SHP77 (cell line): ENCODE measurements at regions not wholly inside any gene's neighbourhood (a gene's known extent, or its start where the extent isn't known, plus 50 kb on each side); places are given as distances from the start of the nearest gene placed in this dataset.
"Not testable (repeated sequence)": the region's sequence is repeated elsewhere in the genome, so short reads cannot be mapped to it uniquely, and the experiment has no call there.

ENCODE experiments used
- DNase-seq, 2 experiments: peaks; one replicate each; lab custom pipeline; 2025; lab: John Stamatoyannopoulos, UW

DNA sequence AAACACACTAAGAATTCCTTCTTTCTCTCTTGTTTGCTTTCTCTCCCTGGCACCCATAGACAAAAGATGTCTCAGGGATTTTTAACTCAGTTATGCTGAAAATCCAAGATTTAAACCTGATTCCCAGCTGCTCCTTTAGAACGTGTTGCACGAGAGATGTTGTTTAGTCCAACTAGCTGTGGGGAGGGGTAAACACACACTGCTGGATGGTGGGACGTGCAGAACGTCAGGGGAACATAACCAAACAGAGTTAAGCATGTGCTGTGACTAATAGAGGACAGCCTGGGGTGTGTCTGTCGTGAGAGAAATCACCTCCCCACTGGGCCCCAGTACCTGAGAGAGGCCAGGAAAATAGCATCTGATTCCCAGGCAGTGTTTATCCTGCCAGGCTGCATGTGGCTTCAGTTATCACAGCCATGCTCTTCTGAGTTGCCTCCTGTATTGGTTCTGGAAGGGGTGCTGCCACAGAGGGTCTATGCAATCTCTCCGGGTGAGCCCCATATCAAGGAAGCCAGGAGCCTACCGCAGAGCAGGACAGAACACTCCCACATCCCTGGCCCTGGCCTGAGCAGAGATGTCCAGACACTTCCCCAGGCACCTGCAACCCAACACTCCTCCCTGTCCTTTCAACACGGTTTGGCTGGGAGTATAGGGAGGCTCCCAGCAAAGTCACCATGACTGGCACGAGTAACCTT lies 112.7 kb upstream of the EGLN3 start:
- peak; percentile 16 to 33 for DNase-seq

DNA sequence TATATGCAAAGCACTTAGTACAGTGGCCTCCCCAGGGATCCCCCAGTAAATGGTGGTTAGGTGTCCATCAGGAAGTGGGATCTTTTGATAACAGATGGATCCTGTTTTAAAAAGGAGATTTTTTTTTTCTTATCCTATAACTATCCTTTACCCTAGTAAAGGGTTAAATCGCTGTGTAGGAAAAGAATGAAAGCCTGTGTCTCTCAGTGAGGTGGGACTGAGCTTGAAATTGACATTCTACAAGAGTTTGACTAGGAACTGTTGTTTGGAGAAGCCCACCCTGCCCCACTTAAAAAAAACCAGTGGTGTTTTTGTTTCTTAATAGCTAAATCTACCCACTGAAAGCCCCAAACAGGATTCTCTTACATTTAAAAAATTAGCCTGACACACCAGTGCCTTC lies 112.2 kb upstream of the EGLN3 start:
- no peak for DNase-seq

DNA sequence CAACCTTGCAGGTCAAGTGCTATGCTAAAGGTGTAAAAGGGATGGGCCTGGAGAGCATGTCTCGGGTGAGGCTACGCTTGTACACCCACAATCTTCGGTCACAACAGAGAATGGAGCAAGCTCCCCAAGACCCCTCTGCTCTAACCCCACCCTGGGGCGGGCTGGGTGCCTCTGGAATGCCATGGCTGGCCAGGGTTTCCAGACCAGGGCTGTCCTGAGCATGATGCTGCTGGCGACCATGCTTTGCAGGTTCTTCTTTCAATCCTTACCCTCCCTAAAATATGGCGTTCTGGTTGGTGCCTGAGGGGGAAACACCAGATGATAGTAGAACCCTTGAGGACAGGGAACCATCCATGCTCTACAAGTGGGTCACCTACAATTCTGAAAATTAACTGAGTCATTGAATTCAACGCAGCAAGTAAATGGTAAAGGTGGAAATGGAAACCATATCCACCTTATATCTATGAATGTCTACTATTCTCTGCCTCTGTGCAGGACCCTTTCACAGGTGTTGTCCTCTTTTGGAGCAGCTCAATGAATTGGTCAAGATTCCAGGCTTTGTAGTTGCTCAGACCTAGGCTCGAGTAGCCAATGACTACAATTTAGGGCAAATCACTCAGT lies 111.6 kb upstream of the EGLN3 start:
- DNase-seq = no peak

DNA sequence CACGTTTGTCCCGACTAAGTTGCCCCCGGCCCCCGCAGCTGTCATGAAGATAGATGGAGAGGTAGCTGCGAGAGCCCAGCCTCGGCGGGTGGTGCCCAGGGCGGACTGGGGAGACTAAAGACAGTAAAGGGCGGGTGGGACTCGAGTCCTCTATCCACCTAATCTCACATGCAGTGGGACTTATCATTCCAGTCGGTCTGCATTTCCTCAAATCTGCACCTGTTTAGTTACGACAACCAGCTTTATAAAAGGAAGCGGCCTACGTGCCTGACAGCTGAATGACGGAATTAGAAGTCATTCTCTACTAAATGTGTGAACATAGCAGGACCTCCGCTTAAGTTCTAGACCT lies 109.8 kb upstream of the EGLN3 start:
- DNase-seq = no peak

DNA sequence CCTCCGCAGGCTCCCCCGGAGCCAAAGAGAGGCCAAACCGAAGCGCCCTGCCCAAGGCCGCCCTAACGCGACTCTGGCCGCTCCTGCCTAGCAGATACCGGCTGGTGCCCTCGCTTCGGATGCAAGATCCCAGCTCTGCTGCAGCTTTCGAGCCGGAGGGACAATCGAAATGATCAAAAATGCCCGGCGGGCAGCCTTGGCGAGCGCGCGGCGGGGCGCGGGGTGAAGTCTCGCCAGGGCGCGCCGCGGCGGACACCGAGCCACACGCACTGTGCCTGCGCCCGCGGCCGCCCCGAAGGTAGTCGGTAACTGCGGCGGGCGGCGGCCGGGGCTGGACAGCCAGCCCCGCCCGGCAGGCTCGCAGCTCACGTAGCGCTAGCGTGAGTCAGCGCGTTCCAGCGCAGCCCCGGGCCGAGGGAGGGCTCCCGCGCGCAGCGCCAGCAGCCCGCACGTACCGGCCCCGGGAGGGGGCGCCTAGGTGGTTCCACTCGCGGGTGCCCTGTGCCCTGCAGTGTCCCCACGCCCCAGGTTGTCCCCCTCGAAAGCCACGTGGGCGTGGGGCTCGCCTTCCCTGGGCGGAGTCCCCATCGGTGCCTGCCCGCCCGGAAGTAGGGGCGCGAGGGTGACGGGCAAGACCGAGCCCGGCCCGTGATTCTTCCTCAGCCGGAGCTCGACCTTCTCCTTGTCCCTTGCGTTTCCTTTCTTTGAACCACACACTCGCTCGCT lies 109.2 kb upstream of the EGLN3 start:
- peak in 1 of 2 experiments; percentile 43 for DNase-seq

DNA sequence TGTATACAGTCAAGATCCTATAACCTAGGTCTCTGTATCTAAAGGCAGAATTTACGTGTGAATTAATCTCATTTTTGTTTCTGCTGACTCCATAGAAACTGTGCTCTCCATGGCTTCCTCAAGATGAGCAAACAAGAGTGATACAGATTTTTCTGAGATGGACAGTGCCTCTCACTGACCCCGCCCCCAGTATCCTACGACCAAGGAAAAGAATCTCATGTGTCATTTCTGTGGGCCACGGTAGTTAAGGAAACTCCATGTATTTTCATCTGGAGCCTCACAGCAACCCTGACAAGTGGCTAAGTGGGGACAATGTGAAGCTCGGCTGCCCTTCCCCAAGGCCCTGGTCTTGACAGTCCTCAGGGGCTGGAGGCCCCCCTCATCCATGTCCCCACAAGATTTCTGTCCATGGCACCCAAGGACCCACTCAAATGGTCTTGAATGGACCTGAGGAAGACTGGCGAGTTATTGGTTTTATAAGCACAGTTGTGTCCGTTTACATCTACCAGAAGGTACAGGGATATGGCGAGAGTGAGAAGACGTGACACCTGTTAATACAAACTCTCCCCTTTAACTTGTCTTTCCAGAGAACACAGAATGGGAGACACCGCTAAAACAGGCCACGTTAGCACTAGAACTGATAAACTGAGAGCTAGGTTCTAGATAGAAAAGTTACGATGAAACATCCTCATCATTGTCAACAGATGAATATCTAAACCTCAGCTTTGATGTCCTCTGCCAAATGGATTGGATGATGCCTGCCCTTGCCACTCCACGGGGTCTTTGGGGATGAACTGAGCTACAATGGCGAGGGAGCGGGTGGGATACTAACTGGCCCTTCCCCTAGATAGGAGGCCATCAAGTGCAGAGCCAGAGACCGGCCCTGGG lies 108.4 kb upstream of the EGLN3 start:
- no peak for DNase-seq

DNA sequence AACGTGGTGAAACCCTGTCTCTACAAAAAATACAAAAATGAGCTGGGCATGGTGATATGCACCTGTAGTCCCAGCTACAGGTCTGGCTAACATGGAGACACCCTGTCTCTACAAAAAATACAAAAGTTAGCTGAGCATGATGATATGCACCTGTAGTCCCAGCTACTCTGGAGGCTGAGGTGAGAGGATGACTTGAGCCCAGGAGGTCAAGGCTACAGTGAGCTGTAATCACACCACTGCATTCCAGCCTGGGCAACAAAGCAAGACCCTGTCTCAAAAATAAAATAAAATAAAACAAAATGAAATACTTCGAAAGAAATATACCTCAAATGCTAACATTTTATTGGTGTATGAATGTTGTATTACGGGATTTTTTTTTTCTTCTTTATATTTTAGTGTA lies 107.6 kb upstream of the EGLN3 start:
- no peak for DNase-seq

DNA sequence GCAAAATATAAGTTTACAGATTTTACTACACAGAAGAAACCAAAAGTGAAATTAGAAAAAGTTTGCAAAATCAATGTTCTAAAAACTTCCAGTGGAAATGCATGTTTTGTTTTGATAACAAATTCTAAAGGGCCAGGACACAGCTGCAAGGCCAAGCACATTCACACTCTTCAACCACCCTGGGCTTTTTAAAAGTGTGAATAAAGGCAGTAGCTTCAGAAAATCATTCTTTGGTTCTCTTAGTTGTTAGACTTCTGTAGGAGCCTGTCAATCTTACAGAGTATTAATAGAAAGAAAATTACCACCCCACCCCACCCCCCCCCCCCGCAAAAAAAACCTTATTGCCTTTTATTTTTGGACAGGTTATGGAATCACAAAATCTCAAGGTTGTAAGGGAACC lies 105.2 kb upstream of the EGLN3 start:
- no peak for DNase-seq

DNA sequence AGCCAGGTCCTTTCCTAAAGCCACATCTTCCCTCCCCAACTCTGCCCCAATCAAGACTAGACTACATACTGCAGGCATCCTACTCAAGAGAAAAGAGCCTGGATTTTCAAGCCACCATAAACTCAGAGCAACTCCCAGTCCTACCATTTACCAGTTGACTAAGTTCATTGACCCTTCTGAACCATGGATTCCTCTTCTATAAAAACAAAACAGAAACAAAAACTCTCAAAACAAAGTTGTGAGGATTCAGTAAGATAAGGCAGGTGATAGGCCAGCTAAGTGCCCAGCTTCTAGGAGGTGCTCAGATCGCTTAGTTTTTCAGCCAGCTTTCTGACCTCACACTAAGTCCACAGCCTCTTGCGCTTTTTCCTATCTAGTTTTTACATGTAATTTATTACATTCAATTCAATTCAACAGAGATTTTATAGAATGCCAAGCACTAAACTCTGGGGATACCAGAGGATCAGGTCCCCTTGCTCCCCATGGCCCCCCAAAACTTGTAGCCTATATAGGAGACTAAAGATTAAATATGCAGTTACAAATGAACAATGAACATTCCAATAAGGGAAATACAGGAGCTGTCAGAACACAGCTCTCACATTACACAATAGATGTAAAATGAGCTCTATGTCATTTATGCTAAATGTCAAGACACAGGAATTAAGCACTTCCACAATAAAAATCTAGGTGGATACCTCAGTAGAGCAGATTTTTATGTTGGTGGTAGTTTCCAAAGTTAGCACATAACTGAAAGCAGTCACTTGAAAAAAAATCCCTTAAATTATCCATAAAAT lies 104.5 kb upstream of the EGLN3 start:
- no peak for DNase-seq

DNA sequence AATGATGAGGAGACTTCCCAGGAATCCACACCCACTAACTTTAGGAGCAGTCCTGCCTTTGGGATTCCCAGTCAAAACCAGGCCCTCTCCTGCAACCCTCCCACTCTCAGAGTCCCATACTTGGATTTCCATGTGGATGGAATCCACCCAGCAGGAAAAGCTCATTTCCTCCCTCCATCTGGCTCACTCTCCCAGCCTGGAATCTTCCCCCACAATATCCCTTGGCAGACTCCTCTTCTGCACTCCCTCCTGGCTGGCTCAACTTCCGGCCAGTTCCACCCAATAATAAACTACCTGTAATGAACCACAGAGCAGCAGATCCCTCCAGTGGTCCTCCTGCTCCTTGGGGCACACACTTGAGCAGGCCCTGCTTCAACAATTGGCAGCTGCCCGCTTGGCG lies 102.8 kb upstream of the EGLN3 start:
- no peak for DNase-seq

DNA sequence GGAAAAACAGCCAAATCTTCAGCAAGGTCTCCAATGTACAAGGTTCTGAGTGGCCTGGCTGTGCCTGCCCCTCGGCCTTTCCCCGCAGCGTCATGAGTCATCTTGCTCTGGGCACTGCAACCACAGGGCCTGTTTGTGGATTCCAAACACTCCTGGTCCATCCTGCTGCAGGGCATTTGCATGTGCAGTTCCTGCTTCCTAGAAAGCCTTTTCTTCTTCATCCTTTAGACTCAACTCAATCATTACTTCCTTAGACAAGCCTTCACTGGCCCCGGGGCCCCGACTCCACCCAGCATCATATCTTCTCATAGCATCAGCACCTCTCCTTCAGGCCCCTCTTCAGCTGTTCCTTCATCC lies 101.8 kb upstream of the EGLN3 start:
- no peak for DNase-seq

DNA sequence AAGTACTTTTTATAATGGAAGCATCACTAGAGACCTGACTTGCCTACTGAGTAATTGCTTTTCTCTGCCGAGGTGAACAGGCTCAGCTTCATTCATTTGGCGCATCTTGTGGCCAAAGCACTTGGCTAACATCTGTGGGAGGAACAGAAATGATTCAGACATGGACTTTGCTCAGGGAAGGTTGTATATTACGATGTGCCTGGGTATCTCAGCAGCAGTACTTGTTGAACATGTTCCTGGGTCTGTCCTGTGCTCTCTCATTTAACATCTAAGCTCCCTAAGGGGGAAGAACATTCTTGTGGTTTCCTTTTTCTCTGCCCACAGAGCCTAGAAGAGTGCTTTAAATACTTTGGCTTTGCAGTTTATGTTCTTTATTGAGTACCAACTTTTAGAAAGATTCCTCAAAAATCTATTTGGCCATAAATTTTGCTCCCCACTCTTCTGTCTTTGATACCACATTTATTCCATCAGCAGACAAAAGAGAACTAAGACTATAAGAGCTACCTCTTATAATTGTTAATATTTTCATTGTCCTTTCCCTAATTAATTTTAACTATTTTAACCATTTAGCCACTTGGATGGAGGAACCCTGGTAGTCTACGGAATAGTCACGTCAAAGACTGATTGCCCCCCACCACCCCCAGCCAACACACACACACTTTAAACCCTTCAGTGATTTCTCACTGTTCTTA lies 101.2 kb upstream of the EGLN3 start:
- DNase-seq = no peak

DNA sequence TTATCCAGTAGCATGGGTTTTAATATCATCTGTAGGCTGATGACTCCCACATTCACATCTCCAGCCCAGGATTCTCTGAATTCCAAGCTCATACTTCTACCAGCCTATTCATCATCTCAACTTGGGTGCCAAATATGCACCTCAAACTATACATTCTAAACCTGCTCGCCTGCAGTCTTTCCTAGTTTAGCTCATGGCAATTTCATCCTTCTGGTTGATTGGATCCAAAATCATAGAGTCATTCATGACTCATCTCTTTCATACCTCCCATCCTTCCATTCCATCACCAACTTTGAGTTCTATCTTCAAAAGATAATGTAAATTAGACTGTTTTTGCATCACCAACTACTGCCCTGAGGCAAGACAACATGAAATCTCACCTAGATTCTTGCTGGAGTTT lies 99.7 kb upstream of the EGLN3 start:
- no peak for DNase-seq

DNA sequence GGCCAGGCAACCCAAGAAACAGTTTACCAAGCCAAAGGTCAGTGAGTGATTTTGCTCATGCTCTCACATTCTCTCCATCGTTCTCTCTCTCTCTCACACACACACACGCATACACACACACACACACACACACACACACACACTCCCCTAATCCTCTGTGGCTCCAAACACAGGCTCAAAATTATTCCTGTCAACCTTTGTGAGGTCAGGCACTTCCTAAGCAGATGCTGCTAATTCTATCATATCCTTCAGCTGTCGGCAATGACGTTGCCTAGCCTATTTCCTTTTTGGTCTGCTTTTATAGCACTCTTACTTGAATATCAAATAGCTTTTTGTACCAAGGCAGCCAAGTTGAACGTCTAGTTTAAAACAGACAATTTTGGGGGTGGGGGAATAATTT lies 98.9 kb upstream of the EGLN3 start:
- DNase-seq = peak in 1 of 2 experiments; percentile 31

DNA sequence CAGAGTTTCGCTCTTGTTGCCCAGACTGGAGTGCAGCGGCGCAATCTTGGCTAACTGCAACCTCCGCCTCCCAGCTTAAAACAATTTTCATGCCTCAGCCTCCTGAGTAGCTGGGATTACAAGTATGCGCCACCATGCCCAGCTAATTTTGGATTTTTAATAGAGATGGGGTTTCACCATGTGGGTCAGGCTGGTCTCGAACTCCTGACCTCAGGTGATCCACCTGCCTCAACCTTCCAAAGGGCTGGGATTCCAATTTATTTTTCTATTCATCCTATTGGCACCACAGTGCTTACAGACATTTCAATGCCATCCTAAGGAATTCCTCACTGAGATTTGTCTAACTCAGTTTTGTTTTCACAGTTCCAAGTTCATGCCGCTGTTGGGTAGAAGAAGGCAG lies 98.3 kb upstream of the EGLN3 start:
- not testable (repeated sequence) for DNase-seq

DNA sequence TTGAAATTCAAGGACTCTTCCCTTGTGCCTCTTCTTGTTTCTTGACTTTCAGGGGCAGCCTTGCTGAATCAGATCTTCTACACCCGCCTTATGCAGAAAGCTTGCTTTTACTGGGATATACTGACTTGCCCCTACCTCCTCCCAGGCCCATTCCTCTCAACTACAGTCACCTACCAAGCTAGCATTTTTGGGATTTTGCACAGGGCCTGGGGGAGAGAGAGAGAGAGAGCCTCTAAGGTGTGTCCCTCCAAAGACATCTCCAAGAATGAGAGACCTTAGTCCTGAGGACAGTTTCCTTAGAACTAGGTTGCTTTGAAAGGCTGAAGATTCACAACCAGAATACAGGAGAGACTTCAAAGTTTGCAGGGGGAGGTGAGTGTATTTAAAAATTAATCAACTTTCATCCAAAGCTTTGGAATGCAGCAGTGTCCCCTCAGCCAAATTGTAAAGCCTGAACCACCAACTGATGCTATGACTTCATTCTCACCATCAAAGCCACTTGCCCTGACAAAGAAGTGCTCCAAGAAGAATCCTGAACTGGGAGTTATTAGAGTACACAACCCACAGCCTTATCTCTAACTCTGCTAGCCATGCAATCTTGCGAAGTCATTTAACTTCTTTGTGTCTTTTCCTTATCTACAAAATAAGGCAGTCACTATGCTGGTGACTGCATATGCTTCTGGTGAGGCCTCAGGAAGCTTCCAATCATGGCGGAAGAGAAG lies 96.1 kb upstream of the EGLN3 start:
- DNase-seq = no peak

DNA sequence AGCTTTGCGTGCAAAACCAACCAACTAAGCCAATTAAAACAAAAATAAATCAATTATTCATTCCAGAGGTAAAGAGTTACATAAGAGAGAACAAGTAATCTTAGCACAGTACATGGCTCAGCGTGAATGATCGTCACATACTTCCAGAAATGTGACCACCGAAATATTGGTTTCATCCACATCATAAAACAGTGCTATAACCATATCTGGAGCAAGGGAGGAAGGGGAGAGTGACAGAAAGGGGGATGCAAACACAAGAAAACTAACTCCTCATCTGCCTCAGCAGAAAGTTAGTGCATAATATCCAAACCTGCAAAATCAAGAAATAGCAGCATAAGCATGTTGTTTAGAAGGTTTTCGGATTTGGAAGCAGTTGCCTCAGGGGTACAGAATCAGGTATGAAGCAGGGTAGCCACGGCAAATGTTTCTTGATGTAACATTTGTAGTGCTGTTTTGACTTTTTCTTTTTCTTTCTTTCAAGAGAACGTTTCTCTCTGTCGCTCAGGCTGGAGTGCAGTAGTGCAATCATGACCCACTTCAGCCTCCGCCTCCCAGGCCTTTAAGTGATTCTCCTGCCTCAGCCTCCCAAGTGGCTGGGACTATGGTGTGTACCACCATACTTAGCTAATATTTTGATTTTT lies 93.9 kb upstream of the EGLN3 start:
- no peak for DNase-seq

DNA sequence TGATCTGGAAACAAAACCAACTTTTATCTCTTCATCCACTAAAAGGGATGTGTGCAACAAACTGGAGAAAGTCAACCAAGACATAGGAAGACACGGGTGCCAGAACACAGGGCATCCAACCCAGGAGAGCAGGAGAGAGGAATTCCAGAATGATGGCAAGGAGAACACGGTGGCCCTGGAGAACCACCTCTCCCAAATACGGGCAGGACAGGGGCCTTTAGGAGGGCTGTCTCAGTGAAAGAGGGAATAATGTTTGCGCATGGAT lies 93.4 kb upstream of the EGLN3 start:
- DNase-seq = no peak

DNA sequence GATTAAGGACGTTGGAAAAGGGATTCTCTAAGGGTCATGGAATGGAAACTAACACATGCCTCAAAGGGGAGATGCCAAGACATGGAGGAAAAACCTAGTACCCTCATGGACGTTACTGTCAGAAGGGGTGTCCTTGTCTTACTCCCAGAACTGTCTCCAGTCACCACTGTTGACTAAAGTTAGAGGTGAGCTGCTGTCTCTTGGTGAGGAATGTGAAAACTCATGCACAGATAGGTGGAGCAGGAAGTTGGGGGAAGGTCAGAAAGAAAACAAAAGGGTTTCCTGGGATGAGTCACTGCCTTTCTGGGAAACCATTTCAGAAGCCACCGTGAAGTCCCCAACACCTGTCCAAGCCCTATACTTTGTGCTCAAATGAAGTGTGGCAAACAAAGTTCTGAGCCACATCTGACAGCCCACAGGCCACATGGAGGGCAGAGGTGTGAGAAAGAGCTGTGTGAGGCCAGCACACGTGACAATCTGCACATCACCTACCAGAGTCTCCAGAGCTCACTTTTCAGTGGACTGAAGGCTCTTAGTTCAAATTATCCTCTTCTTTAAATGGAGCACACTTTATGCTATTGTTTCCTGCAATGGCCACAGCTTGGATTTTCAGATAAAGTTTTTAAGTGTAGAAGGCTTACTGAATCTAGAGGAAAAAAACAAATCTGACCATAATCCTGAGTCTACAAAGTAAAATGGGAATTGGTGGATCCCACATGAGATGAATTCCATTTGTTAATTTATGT lies 92.9 kb upstream of the EGLN3 start:
- peak; percentile 19 to 66 for DNase-seq

DNA sequence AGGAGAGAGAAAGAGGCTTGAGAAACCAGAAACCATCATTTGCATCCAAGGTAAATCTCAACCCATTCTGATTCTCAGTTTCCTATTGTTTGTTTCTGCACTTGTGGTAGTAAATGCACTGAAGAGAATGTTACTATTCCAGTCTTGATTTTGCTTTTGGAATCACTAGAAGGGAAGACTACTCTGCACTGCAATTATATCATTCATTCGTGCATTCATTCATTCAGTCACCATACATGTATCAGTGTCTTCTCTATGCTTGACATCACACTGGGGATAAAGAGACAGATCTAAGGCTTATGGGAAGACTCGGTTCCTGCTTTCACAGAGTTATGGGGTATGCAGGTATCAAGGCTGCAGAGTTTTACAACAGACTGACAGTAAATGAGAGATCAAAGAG lies 90.3 kb upstream of the EGLN3 start:
- DNase-seq = no peak
